ENCODE measurements at regions not wholly inside any gene's neighbourhood (a gene's known extent, or its start where the extent isn't known, plus 50 kb on each side); places are given as distances from the start of the nearest gene placed in this dataset.

DNA sequence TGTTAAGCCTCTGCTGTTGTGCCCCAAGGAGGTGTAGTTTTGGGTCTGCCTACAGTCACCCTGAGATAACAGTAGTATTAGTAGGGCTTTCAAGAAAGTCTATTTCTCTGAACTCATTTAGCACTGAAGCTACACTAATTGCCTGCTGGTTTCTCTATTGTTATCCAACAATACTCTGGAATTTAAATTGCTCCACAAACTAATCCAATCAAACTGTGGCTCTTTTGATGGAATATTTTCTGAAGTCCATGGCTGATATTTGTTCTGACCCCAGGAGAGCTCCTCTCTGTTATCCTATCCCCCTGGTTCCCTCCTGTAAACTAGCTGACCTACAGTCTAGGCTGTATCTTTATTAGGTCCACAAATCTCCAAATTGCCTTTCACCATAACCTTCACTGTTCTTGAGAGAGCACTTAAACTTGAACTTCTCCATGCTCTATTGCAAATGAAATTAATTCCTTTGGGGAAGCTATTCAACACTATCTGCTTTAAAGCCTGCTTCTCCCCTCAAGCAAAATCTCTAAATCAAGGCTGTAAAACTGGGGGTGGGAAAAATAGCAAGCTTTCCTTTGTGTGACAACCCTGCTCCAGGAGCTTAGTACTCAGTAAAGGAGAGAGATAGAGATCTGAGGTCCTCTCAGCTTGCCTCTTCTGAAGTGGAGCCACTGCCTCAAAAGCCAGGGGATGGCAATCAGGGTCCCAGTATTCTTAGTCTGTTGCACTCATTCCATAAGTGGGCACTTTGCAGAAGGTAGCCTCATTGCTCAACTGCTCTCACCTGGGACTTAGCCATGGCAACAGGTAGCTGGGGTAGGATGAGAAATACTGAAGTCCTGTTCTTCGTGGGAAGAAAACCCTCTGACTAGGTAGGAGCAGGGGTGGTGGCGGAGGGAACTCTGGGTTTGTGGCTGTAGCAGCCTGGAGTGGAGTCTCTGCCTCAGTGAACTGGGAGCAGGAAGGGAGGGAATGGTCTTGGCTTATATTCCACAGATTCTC, 110.9 kb downstream of the MACIR start:
- H3K27me3 ChIP-seq = no peaks in the 10 kb centered on the region
- DNase-seq (ENCODE audit: low spot score in 2 of 2) = no peak
- no peak overlapping the region for H3K27ac ChIP-seq
- TF ChIP-seq, protein P1, sequence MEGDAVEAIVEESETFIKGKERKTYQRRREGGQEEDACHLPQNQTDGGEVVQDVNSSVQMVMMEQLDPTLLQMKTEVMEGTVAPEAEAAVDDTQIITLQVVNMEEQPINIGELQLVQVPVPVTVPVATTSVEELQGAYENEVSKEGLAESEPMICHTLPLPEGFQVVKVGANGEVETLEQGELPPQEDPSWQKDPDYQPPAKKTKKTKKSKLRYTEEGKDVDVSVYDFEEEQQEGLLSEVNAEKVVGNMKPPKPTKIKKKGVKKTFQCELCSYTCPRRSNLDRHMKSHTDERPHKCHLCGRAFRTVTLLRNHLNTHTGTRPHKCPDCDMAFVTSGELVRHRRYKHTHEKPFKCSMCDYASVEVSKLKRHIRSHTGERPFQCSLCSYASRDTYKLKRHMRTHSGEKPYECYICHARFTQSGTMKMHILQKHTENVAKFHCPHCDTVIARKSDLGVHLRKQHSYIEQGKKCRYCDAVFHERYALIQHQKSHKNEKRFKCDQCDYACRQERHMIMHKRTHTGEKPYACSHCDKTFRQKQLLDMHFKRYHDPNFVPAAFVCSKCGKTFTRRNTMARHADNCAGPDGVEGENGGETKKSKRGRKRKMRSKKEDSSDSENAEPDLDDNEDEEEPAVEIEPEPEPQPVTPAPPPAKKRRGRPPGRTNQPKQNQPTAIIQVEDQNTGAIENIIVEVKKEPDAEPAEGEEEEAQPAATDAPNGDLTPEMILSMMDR (IDR thresholded peaks at IDR 0.05) = no peak
- H3K36me3 ChIP-seq = no peaks in the 10 kb centered on the region
- no peak overlapping the region for H3K4me3 ChIP-seq
- H3K9me3 ChIP-seq = no peaks in the 10 kb centered on the region
- intact Hi-C loops (cut with DNase I) = no loop called here
- H3K4me1 ChIP-seq = no peaks in the 10 kb centered on the region

DNA sequence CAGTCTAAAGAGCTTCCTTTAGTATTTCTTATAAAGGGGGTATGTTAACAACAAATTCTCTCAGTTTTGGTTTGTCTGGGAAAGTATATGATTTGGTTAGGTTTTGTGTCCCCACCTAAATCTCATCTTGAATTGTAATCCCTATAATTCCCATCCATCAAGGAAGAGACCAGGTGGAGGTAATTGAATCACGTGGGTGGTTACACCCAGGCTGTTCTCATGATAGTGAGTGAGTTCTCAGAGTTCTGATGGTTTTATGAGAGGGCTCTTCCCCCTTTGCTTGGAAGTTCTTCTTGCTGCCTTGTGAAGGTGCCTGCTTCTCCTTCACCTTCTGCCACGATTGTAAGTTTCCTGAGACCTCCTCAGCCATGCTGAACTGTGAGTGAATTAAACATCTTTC, 109.1 kb downstream of the MACIR start:
- TF ChIP-seq, protein P1 (IDR thresholded peaks at IDR 0.05) = no peak
- H3K27me3 ChIP-seq = no peaks in the 10 kb centered on the region

DNA sequence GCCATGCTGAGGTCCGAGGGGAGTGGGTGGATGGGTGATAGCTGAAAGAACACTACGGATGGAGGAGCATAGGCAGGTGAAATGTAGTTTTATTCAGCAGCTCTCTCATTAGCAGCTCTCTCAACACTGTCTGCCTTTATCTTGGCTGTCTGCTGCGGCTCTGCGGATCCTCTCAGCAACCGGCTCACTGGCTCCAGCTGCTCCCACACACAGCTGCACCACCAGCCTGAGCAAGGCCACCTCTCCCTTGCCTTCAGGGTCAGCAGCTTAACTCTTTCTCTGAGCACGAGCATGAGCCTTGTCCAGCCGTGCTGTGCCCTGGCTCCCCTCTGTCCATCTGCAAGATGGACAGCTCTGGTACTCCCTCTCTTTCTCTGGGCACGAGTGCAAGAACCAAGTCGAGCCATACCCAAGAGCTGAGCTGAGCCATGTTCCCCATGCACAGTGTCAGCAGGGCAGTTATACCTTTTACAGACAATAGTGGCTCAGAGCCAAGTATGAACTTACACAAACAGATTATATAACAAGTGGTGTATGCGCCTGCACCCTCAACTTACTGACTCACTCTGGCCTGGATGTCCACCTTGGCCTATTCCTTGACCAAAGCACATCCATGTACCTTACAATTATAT, 108.5 kb downstream of the MACIR start:
- H3K4me1 ChIP-seq = no peaks in the 10 kb centered on the region
- TF ChIP-seq, protein P1 (IDR thresholded peaks at IDR 0.05) = no peak
- intact Hi-C loops (cut with DNase I) = no loop called here
- H3K4me3 ChIP-seq = no peak overlapping the region
- H3K27me3 ChIP-seq = no peaks in the 10 kb centered on the region
- H3K27ac ChIP-seq = no peak overlapping the region
- no peak for DNase-seq (ENCODE audit: low spot score in 2 of 2)
- no peaks in the 10 kb centered on the region for H3K36me3 ChIP-seq
- H3K9me3 ChIP-seq = no peaks in the 10 kb centered on the region

More for the DNA sequence above, 109.1 kb downstream of the MACIR start:
- intact Hi-C loops (cut with DNase I) = no loop called here
- Histone ChIP-seq H3K4me1 (no peaks in the 10 kb centered on the region), H3K4me3 (no peak overlapping the region), H3K27ac (no peak overlapping the region), H3K9me3 (no peaks in the 10 kb centered on the region), H3K36me3 (no peaks in the 10 kb centered on the region)
- DNase-seq (ENCODE audit: low spot score in 2 of 2) = no peak

DNA sequence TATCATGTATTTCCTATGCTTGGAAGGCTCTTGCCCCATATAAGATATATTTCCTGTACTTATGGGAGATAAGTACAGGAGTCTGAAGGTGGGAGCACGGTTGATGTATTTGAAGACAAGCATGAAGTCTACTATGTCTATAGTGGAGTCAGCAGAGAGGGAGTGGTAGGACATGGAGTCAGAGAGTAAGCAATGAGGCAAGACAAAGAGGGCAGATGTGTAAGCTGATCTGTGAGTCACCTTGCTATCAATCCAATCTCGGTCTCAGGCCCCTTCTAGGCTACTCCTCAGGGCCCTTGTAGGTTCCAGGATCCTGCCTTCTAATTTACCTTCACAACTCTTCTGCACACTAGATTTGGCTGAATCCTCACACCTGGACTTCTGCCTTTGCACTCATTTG, 105.5 kb downstream of the MACIR start:
- Histone ChIP-seq H3K4me1 (no peaks in the 10 kb centered on the region), H3K36me3 (no peaks in the 10 kb centered on the region), H3K27ac (no peak overlapping the region), H3K9me3 (no peaks in the 10 kb centered on the region), H3K4me3 (no peak overlapping the region), H3K27me3 (no peaks in the 10 kb centered on the region)
- intact Hi-C loops (cut with DNase I) = no loop called here
- no peak for DNase-seq (ENCODE audit: low spot score in 2 of 2)
- TF ChIP-seq, protein P1 (IDR thresholded peaks at IDR 0.05) = no peak

DNA sequence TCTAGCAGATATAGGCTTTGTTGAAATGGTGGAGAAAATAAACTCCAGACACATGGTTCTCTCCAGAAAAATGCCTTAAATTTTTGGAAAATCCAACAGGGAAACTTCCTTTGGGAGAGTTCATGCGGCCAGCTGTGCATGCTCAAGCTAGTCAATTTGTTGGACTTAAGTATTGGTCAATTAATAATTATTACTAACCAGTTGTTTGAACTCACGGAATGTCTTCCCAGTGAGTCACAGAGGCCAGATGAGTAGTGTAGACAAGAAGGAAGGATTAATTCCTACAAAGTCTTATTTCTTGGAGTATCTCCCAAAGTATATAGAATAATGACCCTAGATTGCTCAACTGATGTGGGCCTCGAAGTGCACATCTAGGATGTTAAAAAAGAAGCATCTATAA, 103.6 kb downstream of the MACIR start:
- no peaks in the 10 kb centered on the region for H3K36me3 ChIP-seq
- no peak overlapping the region for H3K27ac ChIP-seq
- H3K9me3 ChIP-seq = no peaks in the 10 kb centered on the region
- TF ChIP-seq, protein P1 (IDR thresholded peaks at IDR 0.05) = no peak
- no peak overlapping the region for H3K4me3 ChIP-seq
- no peaks in the 10 kb centered on the region for H3K4me1 ChIP-seq
- no peaks in the 10 kb centered on the region for H3K27me3 ChIP-seq
- intact Hi-C loops (cut with DNase I) = no loop called here
- DNase-seq (ENCODE audit: low spot score in 2 of 2) = no peak
